HepG2 (cell line): ENCODE measurements at regions not wholly inside any gene's neighbourhood (a gene's known extent, or its start where the extent isn't known, plus 50 kb on each side); places are given as distances from the start of the nearest gene placed in this dataset.

ENCODE experiments used
- ATAC-seq: fragments of 200-7000 bp; cut with Tn5 transposase; 3 replicates; pipeline ENCODE4 v1.9.1; 2020; ENCODE audit warnings: mild to moderate bottlenecking, moderate library complexity
- BruUV-seq: library from RNA; stranded (reverse); fragments of 400-500 nt; replicated peaks from 2 replicates; lab custom pipeline; 2021; lab: Mats Ljungman, UMichigan
- CTCF ChIA-PET: fragments of 300-600 bp; formaldehyde crosslinking; extraction: SDS; loops from one replicate; lab custom pipeline; 2021; ENCODE audit warnings: low total read pairs, inconsistent platforms, low intra/inter-chr PET ratio; lab: Yijun Ruan, JAX
- POLR2A ChIA-PET: fragments of 350-600 bp; sonication (Branson Sonifier 250); formaldehyde crosslinking; loops from one replicate; lab custom pipeline; 2020; ENCODE audit warnings: antibody characterized with exemption, inconsistent platforms; lab: Yijun Ruan, JAX
- DNase-seq: peaks from one replicate; pipeline ENCODE4 v3.0.0-alpha.2; 2015; ENCODE audit warnings: low spot score
- FAIRE-seq: peaks from 3 replicates; lab custom pipeline; 2011; peaks lifted over from hg19 to GRCh38; lab: Jason Lieb, UNC
- H2AFZ ChIP-seq: one replicate; pipeline ENCODE4 v1.6.1; 2011; ENCODE audit warnings: low read length, inconsistent platforms
- H3K27ac ChIP-seq: fragments of 300-600 bp; 3 replicates; pipeline ENCODE4 v1.8.0; 2011; ENCODE audit warnings: mixed run types, mild to moderate bottlenecking, mixed read lengths, low read length, inconsistent platforms; ENCODE audit not compliant: insufficient read depth; ENCODE audit errors: extremely low read length
- H3K27me3 ChIP-seq, 2 experiments: fragments of 200-600 bp in 1 of 2; 2 replicates in 1 of 2; 3 replicates in 1 of 2; pipeline versions ENCODE4 v1.6.0 to v1.8.0; 2011; ENCODE audit warnings: low read length in 2 of 2, mild to moderate bottlenecking in 2 of 2, moderate library complexity in 2 of 2, inconsistent platforms in 1 of 2; ENCODE audit not compliant: insufficient read depth in 2 of 2, control insufficient read depth in 1 of 2
- H3K36me3 ChIP-seq, 2 experiments: fragments of 200-600 bp in 1 of 2; replicated peaks in 1 of 2; 2 replicates in 1 of 2; 3 replicates in 1 of 2; pipeline versions ENCODE4 v1.5.1 to v1.8.0; 2011; ENCODE audit warnings: low read length in 2 of 2, inconsistent platforms in 1 of 2; ENCODE audit not compliant: insufficient read depth in 2 of 2, control insufficient read depth in 1 of 2
- H3K4me1 ChIP-seq: 2 replicates; pipeline ENCODE4 v1.5.1; 2012; ENCODE audit warnings: low read length, inconsistent platforms; ENCODE audit not compliant: insufficient read depth
- H3K4me2 ChIP-seq: 2 replicates; pipeline ENCODE4 v1.6.0; 2011; ENCODE audit warnings: low read depth, low read length, inconsistent platforms
- H3K4me3 ChIP-seq, 3 experiments: fragments of 200-600 bp in 1 of 3; sonication (generic), shearing (Covaris generic) in 1 of 3; replicated peaks in 1 of 3; 2 replicates each; pipeline ENCODE4 v1.5.1; 2011 to 2016; ENCODE audit warnings: low read length in 3 of 3, inconsistent platforms in 2 of 3, low read depth in 2 of 3, mild to moderate bottlenecking in 2 of 3, control low read depth in 1 of 3, mixed read lengths in 1 of 3; ENCODE audit not compliant: insufficient read depth in 1 of 3
- H3K79me2 ChIP-seq: one replicate; pipeline ENCODE4 v1.6.1; 2011; ENCODE audit warnings: low read length, inconsistent platforms; ENCODE audit not compliant: insufficient read depth
- H3K9ac ChIP-seq: 2 replicates; pipeline ENCODE4 v1.6.0; 2011; ENCODE audit warnings: mild to moderate bottlenecking, low read depth, low read length, inconsistent platforms; ENCODE audit not compliant: insufficient read depth
- H3K9me3 ChIP-seq: 2 replicates; pipeline ENCODE4 v1.5.1; 2012; ENCODE audit warnings: mild to moderate bottlenecking, low read length
- H4K20me1 ChIP-seq: 2 replicates; pipeline ENCODE4 v1.6.0; 2011; ENCODE audit warnings: inconsistent platforms, mild to moderate bottlenecking, low read length, moderate library complexity; ENCODE audit not compliant: insufficient read depth
- ARNT ChIP-seq: fragments of 450-650 bp; IDR thresholded peaks from 2 replicates; pipeline ENCODE4 v1.6.1; 2017
- CENPT ChIP-seq: sonication (generic); formaldehyde crosslinking; IDR thresholded peaks from 2 replicates; pipeline ENCODE4 v1.8.0; 2022; ENCODE audit warnings: low read depth, mild to moderate bottlenecking, moderate library complexity, missing genetic modification reagents
- CSRNP1 ChIP-seq: sonication (generic); formaldehyde crosslinking; IDR thresholded peaks from 2 replicates; pipeline ENCODE4 v1.8.1; 2023; ENCODE audit warnings: mild to moderate bottlenecking, missing genetic modification reagents
- DBP ChIP-seq: sonication (generic); formaldehyde crosslinking; IDR thresholded peaks from 2 replicates; pipeline ENCODE4 v1.4.0; 2020; ENCODE audit warnings: missing genetic modification reagents; ENCODE audit errors: not compliant biosample characterization
- ESRRA ChIP-seq: sonication (generic); formaldehyde crosslinking; IDR thresholded peaks from 2 replicates; pipeline ENCODE4 v1.5.1; 2020; ENCODE audit warnings: mild to moderate bottlenecking, low read depth, missing genetic modification reagents
- FOXA3 ChIP-seq: IDR thresholded peaks from 2 replicates; pipeline ENCODE4 v1.6.1; 2016; ENCODE audit warnings: missing genetic modification reagents, missing compliant biosample characterization
- FOXP1 ChIP-seq, 2 experiments: fragments of 450-650 bp in 1 of 2; IDR thresholded peaks; 2 replicates each; pipeline ENCODE4 v1.6.1; 2017 to 2018; ENCODE audit warnings: antibody characterized with exemption in 1 of 2
- KLF11 ChIP-seq: IDR thresholded peaks from 2 replicates; pipeline ENCODE4 v1.6.1; 2016; ENCODE audit warnings: missing compliant biosample characterization
- NCOA2 ChIP-seq: sonication (generic); formaldehyde crosslinking; IDR thresholded peaks from 2 replicates; pipeline ENCODE4 v1.8.0; 2022; ENCODE audit warnings: inconsistent platforms
- NFIB ChIP-seq: sonication (generic); formaldehyde crosslinking; IDR thresholded peaks from 2 replicates; pipeline ENCODE4 v1.9.0; 2021; ENCODE audit warnings: missing genetic modification reagents, mild to moderate bottlenecking, borderline replicate concordance
- ZBTB34 ChIP-seq: sonication (generic); formaldehyde crosslinking; IDR thresholded peaks from 2 replicates; pipeline ENCODE4 v1.8.0; 2022; ENCODE audit warnings: mild to moderate bottlenecking, missing genetic modification reagents
- ZKSCAN8 ChIP-seq: IDR thresholded peaks from 2 replicates; pipeline ENCODE4 v1.6.1; 2016; ENCODE audit warnings: borderline replicate concordance, missing genetic modification reagents, missing compliant biosample characterization
- ZNF232 ChIP-seq: sonication (generic); formaldehyde crosslinking; IDR thresholded peaks from 2 replicates; pipeline ENCODE4 v1.4.0; 2020; ENCODE audit warnings: missing genetic modification reagents, borderline replicate concordance
- ZNF30 ChIP-seq: sonication (generic); formaldehyde crosslinking; IDR thresholded peaks from 2 replicates; pipeline ENCODE4 v1.5.0; 2020; ENCODE audit warnings: mild to moderate bottlenecking, missing genetic modification reagents
- ZNF598 ChIP-seq: sonication (generic); formaldehyde crosslinking; IDR thresholded peaks from 2 replicates; pipeline ENCODE4 v1.5.1; 2020; ENCODE audit warnings: mild to moderate bottlenecking, missing genetic modification reagents, borderline replicate concordance
- ZNF737 ChIP-seq: sonication (generic); formaldehyde crosslinking; IDR thresholded peaks from 2 replicates; pipeline ENCODE4 v1.5.0; 2020; ENCODE audit warnings: missing genetic modification reagents, mild to moderate bottlenecking, borderline replicate concordance
- WGBS: methylation state at CpG from one replicate; pipeline ENCODE4 v1.1.6; 2017; ENCODE audit warnings: low lambda C conversion rate; 5-methylcytosine and 5-hydroxymethylcytosine counted together
- in situ Hi-C: cut with HindIII; loops from 2 replicates; pipeline ENCODE4 v1.10.0; 2017; ENCODE audit warnings: low pct_unique_long_range_greater_than_20kb; ENCODE audit not compliant: extremely low pct_ligation_motif_present
- intact Hi-C: fragments of 100-400 bp; cut with micrococcal nuclease; formaldehyde crosslinking; loops from one replicate; pipeline ENCODE4 v1.10.0; 2022; ENCODE audit not compliant: unreplicated experiment

- FAIRE-seq, result no peak
- no peak overlapping the region for H3K4me3 ChIP-seq
- ChIA-PET CTCF (no interaction called here), POLR2A (no interaction called here)
- H3K27ac ChIP-seq, result no peak overlapping the region
- intact Hi-C loops (no loop called here), in situ Hi-C loops (no loop called here)
- H4K20me1 ChIP-seq, result no peaks in the 10 kb centered on the region
- BruUV-seq, result no TSS peak
- DNase-seq, result no peak
- no peaks in the 10 kb centered on the region for H3K4me1 ChIP-seq
- H3K9ac ChIP-seq, result no peak overlapping the region
- no peak overlapping the region for H3K4me2 ChIP-seq
- H2AFZ ChIP-seq, result no peak overlapping the region
- no peak for ATAC-seq
- 95% methylated on average over 29 of the region's 29 CpGs for WGBS
- TF ChIP-seq ZNF232 (CRISPR knock-in tag) (no peak), KLF11 (CRISPR knock-in tag) (no peak), ZKSCAN8 (CRISPR knock-in tag) (no peak)
- peaks cover 9 to 25% of the 10 kb centered on the region in 2 experiments; a peak in 4 of 5 replicates for H3K36me3 ChIP-seq
- H3K27me3 ChIP-seq, result no peaks in the 10 kb centered on the region
- H3K79me2 ChIP-seq, result no peaks in the 10 kb centered on the region
- no peaks in the 10 kb centered on the region for H3K9me3 ChIP-seq
Measured at GRCh38 chr12:124442772-124443445, 124.5 kb downstream of the NCOR2 start.

- intact Hi-C loops (no loop called here), in situ Hi-C loops (no loop called here)
- H3K9ac ChIP-seq, result no peak overlapping the region
- 95% methylated on average over 6 of the region's 6 CpGs for WGBS
- no peak for FAIRE-seq
- H2AFZ ChIP-seq, result no peak overlapping the region
- no peak overlapping the region for H3K27ac ChIP-seq
- BruUV-seq, result no TSS peak
- ChIA-PET POLR2A (no interaction called here), CTCF (no interaction called here)
- no peak for DNase-seq
- no peak overlapping the region for H3K4me2 ChIP-seq
- H3K4me3 ChIP-seq, result no peak overlapping the region
- ATAC-seq, result no peak
- no peaks in the 10 kb centered on the region for H3K79me2 ChIP-seq
- H3K9me3 ChIP-seq, result no peaks in the 10 kb centered on the region
- H4K20me1 ChIP-seq, result no peaks in the 10 kb centered on the region
- H3K4me1 ChIP-seq, result no peaks in the 10 kb centered on the region
- peaks cover 9 to 25% of the 10 kb centered on the region in 2 experiments; a peak in 4 of 5 replicates for H3K36me3 ChIP-seq
- H3K27me3 ChIP-seq, result no peaks in the 10 kb centered on the region
- TF ChIP-seq DBP (CRISPR knock-in tag), result no peak
- TF ChIP-seq ESRRA (CRISPR knock-in tag), result no peak
- no peak for TF ChIP-seq CSRNP1
- TF ChIP-seq ARNT, result no peak
- TF ChIP-seq ZNF598 (CRISPR knock-in tag), result no peak
- TF ChIP-seq FOXP1 (IDR thresholded peaks at IDR 0.05), result no peak
- no peak for TF ChIP-seq FOXP1 (CRISPR knock-in tag; IDR thresholded peaks at IDR 0.05)
- TF ChIP-seq ZNF737 (CRISPR knock-in tag), result no peak
- TF ChIP-seq NCOA2 (CRISPR knock-in tag), result no peak
- TF ChIP-seq ZBTB34, result no peak
- no peak for TF ChIP-seq CENPT (CRISPR knock-in tag)
- TF ChIP-seq ZNF30, result no peak
- no peak for TF ChIP-seq NFIB (CRISPR knock-in tag)
- TF ChIP-seq FOXA3, result no peak
Measured at GRCh38 chr12:124442281-124442680, 125.1 kb downstream of the NCOR2 start.
